GM18505 (cell line): ENCODE measurements at regions not wholly inside any gene's neighbourhood (a gene's known extent, or its start where the extent isn't known, plus 50 kb on each side); places are given as distances from the start of the nearest gene placed in this dataset.
A peak's percentile ranks its signal among the peaks of the same experiment; 100 is the strongest.
"Not testable (repeated sequence)": the region's sequence is repeated elsewhere in the genome, so short reads cannot be mapped to it uniquely, and the experiment has no call there.

Experiments used
- ATAC-seq: cut with Tn5 transposase; IDR thresholded peaks from one replicate; pipeline ENCODE4 v1.9.1; 2021; ENCODE audit not compliant: unreplicated experiment
- POLR2A ChIP-seq: IDR thresholded peaks from 4 replicates; pipeline ENCODE4 v1.6.1; 2011; ENCODE audit warnings: borderline replicate concordance; ENCODE audit not compliant: insufficient read depth, insufficient read length; ENCODE audit errors: extremely low read depth

GRCh38 chr10:90047243-90047729 is 345.9 kb downstream of the KIF20B start:
- no peak for TF ChIP-seq POLR2A
- ATAC-seq: peak; percentile 89

- ATAC-seq: no peak
- TF ChIP-seq POLR2A: no peak
Measured at GRCh38 chr10:90051053-90051452, 349.7 kb downstream of the KIF20B start.

- no peak for ATAC-seq
Measured at GRCh38 chr10:90051474-90051873, 350.1 kb downstream of the KIF20B start.

GRCh38 chr10:90062786-90063185 is 361.4 kb downstream of the KIF20B start:
- no peak for TF ChIP-seq POLR2A
- ATAC-seq: no peak

More at GRCh38 chr10:90051474-90051873, 350.1 kb downstream of the KIF20B start:
- TF ChIP-seq POLR2A: no peak

GRCh38 chr10:90064295-90064694 is 362.9 kb downstream of the KIF20B start:
- ATAC-seq: no peak
- no peak for TF ChIP-seq POLR2A

- ATAC-seq: no peak
- TF ChIP-seq POLR2A: no peak
Measured at GRCh38 chr10:90066435-90066834, 365.0 kb downstream of the KIF20B start.

GRCh38 chr10:90075995-90076394 is 374.6 kb downstream of the KIF20B start:
- ATAC-seq: no peak
- no peak for TF ChIP-seq POLR2A

- ATAC-seq: no peak
Measured at GRCh38 chr10:90079819-90080218, 378.4 kb downstream of the KIF20B start.

GRCh38 chr10:90086606-90087190 is 385.3 kb downstream of the KIF20B start:
- ATAC-seq: not testable (repeated sequence)

More at GRCh38 chr10:90079819-90080218, 378.4 kb downstream of the KIF20B start:
- TF ChIP-seq POLR2A: no peak

GRCh38 chr10:90087197-90088023 is 386.0 kb downstream of the KIF20B start:
- no peak for TF ChIP-seq POLR2A
- ATAC-seq: peak; percentile 90

GRCh38 chr10:90088024-90088317 is 386.6 kb downstream of the KIF20B start:
- no peak for ATAC-seq

GRCh38 chr10:90089719-90090118 is 388.3 kb downstream of the KIF20B start:
- no peak for ATAC-seq
- TF ChIP-seq POLR2A: no peak

More at GRCh38 chr10:90088024-90088317, 386.6 kb downstream of the KIF20B start:
- no peak for TF ChIP-seq POLR2A

- no peak for ATAC-seq
- no peak for TF ChIP-seq POLR2A
Measured at GRCh38 chr10:90096196-90096595, 394.8 kb downstream of the KIF20B start.

- ATAC-seq: not testable (repeated sequence)
Measured at GRCh38 chr10:90107581-90107980, 406.2 kb downstream of the KIF20B start.
